HEK293 (cell line): ENCODE measurements at regions not wholly inside any gene's neighbourhood (a gene's known extent, or its start where the extent isn't known, plus 50 kb on each side); places are given as distances from the start of the nearest gene placed in this dataset.

Source experiments
- CTCF ChIA-PET: fragments of 350-600 bp; formaldehyde crosslinking; extraction: SDS; loops from one replicate; lab custom pipeline; 2021; ENCODE audit warnings: antibody characterized with exemption; lab: Yijun Ruan, JAX
- POLR2A ChIA-PET: fragments of 300-600 bp; formaldehyde crosslinking; extraction: SDS; loops from one replicate; lab custom pipeline; 2020; ENCODE audit warnings: antibody characterized with exemption, inconsistent platforms; lab: Yijun Ruan, JAX
- H3K27ac ChIP-seq: fragments of 200-500 bp; sonication (Bioruptor generic); 2 replicates; pipeline ENCODE4 v1.5.1; 2014; ENCODE audit warnings: low read depth, low read length, control low read depth, inconsistent platforms; ENCODE audit errors: extremely low read depth
- H3K36me3 ChIP-seq, 2 experiments: fragments of 200-500 bp in 1 of 2; sonication (Bioruptor generic) in 1 of 2; 1 replicate in 1 of 2; 2 replicates in 1 of 2; pipeline ENCODE4 v1.5.1; 2014 to 2017; ENCODE audit warnings: inconsistent platforms in 2 of 2, low read length in 2 of 2; ENCODE audit not compliant: control insufficient read depth in 2 of 2, insufficient read depth in 1 of 2
- H3K4me1 ChIP-seq: fragments of 200-500 bp; sonication (Bioruptor generic); 2 replicates; pipeline ENCODE4 v1.5.1; 2014; ENCODE audit warnings: mild to moderate bottlenecking, low read length, inconsistent platforms; ENCODE audit not compliant: control insufficient read depth, insufficient read depth
- H3K4me3 ChIP-seq: 2 replicates; pipeline ENCODE4 v1.5.1; 2011; ENCODE audit warnings: low read depth, mild to moderate bottlenecking, control low read depth, low read length, moderate library complexity
- H3K9me3 ChIP-seq: fragments of 200-500 bp; sonication (Bioruptor generic); 2 replicates; pipeline ENCODE4 v1.5.1; 2014; ENCODE audit warnings: low read depth, low read length, inconsistent platforms; ENCODE audit not compliant: control insufficient read depth, insufficient read depth
- BCL11B ChIP-seq: fragments of 450-650 bp; formaldehyde crosslinking; IDR thresholded peaks from 2 replicates; pipeline ENCODE4 v1.5.1; 2016; ENCODE audit warnings: low read depth, missing biosample characterization, missing genetic modification characterization
- HOXD13 ChIP-seq: sonication (generic); formaldehyde crosslinking; IDR thresholded peaks from 2 replicates; pipeline ENCODE4 v1.8.0; 2022; ENCODE audit warnings: missing genetic modification reagents, borderline replicate concordance
- PRDM2 ChIP-seq: fragments of 450-650 bp; formaldehyde crosslinking; IDR thresholded peaks from 2 replicates; pipeline ENCODE4 v1.5.1; 2016; ENCODE audit warnings: missing biosample characterization, missing genetic modification characterization, borderline replicate concordance
- TSHZ1 ChIP-seq: fragments of 450-650 bp; formaldehyde crosslinking; IDR thresholded peaks from 2 replicates; pipeline ENCODE4 v1.5.1; 2016; ENCODE audit warnings: missing biosample characterization, missing genetic modification characterization, borderline replicate concordance
- ZFP3 ChIP-seq: fragments of 450-650 bp; formaldehyde crosslinking; IDR thresholded peaks from 2 replicates; pipeline ENCODE4 v1.5.1; 2016; ENCODE audit warnings: low read depth, missing biosample characterization, missing genetic modification characterization
- ZNF140 ChIP-seq: fragments of 450-650 bp; formaldehyde crosslinking; IDR thresholded peaks from 2 replicates; pipeline ENCODE4 v1.5.1; 2016; ENCODE audit warnings: missing biosample characterization, missing genetic modification characterization
- ZNF18 ChIP-seq: fragments of 450-650 bp; formaldehyde crosslinking; IDR thresholded peaks from 2 replicates; pipeline ENCODE4 v1.5.1; 2016; ENCODE audit warnings: missing biosample characterization, missing genetic modification characterization
- ZNF394 ChIP-seq: fragments of 450-650 bp; formaldehyde crosslinking; IDR thresholded peaks from 2 replicates; pipeline ENCODE4 v1.5.1; 2016; ENCODE audit warnings: missing biosample characterization, missing genetic modification characterization, mild to moderate bottlenecking, moderate library complexity, borderline replicate concordance
- ZNF596 ChIP-seq: fragments of 450-650 bp; IDR thresholded peaks from 2 replicates; pipeline ENCODE4 v1.5.0; 2018; ENCODE audit warnings: missing biosample characterization, mild to moderate bottlenecking, missing genetic modification characterization, moderate library complexity
- ZNF677 ChIP-seq: fragments of 450-650 bp; IDR thresholded peaks from 2 replicates; pipeline ENCODE4 v1.5.0; 2018; ENCODE audit warnings: missing biosample characterization, mild to moderate bottlenecking, missing genetic modification characterization, moderate library complexity
- ZNF777 ChIP-seq: fragments of 450-650 bp; formaldehyde crosslinking; IDR thresholded peaks from 2 replicates; pipeline ENCODE4 v1.5.1; 2017; ENCODE audit warnings: missing biosample characterization, missing genetic modification characterization, borderline replicate concordance
- TF ChIP-seq, protein P1 (sequence below): fragments of 450-650 bp; formaldehyde crosslinking; IDR thresholded peaks from 2 replicates; pipeline ENCODE4 v1.5.1; 2016; ENCODE audit warnings: missing biosample characterization, missing genetic modification characterization
- TF ChIP-seq, protein P2 (sequence below): fragments of 450-650 bp; formaldehyde crosslinking; IDR thresholded peaks from 2 replicates; pipeline ENCODE4 v1.5.1; 2016; ENCODE audit warnings: missing biosample characterization, missing genetic modification characterization
- TF ChIP-seq, protein P3 (sequence below): fragments of 450-650 bp; formaldehyde crosslinking; IDR thresholded peaks from 2 replicates; pipeline ENCODE4 v1.5.1; 2017; ENCODE audit warnings: missing biosample characterization, missing genetic modification characterization

- TF ChIP-seq, protein P1, sequence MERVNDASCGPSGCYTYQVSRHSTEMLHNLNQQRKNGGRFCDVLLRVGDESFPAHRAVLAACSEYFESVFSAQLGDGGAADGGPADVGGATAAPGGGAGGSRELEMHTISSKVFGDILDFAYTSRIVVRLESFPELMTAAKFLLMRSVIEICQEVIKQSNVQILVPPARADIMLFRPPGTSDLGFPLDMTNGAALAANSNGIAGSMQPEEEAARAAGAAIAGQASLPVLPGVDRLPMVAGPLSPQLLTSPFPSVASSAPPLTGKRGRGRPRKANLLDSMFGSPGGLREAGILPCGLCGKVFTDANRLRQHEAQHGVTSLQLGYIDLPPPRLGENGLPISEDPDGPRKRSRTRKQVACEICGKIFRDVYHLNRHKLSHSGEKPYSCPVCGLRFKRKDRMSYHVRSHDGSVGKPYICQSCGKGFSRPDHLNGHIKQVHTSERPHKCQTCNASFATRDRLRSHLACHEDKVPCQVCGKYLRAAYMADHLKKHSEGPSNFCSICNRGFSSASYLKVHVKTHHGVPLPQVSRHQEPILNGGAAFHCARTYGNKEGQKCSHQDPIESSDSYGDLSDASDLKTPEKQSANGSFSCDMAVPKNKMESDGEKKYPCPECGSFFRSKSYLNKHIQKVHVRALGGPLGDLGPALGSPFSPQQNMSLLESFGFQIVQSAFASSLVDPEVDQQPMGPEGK: no peak
- TF ChIP-seq ZFP3 (tag by site-specific recombination) (no peak), ZNF140 (no peak)
- TF ChIP-seq, protein P2, sequence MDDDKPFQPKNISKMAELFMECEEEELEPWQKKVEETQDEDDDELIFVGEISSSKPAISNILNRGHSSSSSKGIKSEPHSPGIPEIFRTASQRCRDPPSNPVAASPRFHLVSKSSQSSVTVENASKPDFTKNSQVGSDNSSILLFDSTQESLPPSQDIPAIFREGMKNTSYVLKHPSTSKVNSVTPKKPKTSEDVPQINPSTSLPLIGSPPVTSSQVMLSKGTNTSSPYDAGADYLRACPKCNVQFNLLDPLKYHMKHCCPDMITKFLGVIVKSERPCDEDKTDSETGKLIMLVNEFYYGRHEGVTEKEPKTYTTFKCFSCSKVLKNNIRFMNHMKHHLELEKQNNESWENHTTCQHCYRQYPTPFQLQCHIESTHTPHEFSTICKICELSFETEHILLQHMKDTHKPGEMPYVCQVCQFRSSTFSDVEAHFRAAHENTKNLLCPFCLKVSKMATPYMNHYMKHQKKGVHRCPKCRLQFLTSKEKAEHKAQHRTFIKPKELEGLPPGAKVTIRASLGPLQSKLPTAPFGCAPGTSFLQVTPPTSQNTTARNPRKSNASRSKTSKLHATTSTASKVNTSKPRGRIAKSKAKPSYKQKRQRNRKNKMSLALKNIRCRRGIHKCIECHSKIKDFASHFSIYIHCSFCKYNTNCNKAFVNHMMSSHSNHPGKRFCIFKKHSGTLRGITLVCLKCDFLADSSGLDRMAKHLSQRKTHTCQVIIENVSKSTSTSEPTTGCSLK (tag by site-specific recombination): no peak
Measured at GRCh38 chr12:93957168-93957567, 191.2 kb upstream of the PLXNC1 start (continued).

- no peak for TF ChIP-seq ZNF18 (tag by site-specific recombination)
- no peak for TF ChIP-seq BCL11B (tag by site-specific recombination)
- TF ChIP-seq, protein P3, sequence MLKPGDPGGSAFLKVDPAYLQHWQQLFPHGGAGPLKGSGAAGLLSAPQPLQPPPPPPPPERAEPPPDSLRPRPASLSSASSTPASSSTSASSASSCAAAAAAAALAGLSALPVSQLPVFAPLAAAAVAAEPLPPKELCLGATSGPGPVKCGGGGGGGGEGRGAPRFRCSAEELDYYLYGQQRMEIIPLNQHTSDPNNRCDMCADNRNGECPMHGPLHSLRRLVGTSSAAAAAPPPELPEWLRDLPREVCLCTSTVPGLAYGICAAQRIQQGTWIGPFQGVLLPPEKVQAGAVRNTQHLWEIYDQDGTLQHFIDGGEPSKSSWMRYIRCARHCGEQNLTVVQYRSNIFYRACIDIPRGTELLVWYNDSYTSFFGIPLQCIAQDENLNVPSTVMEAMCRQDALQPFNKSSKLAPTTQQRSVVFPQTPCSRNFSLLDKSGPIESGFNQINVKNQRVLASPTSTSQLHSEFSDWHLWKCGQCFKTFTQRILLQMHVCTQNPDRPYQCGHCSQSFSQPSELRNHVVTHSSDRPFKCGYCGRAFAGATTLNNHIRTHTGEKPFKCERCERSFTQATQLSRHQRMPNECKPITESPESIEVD (tag by site-specific recombination): no peak
- TF ChIP-seq TSHZ1 (tag by site-specific recombination): no peak
- no peak for TF ChIP-seq PRDM2
- TF ChIP-seq ZNF777 (tag by site-specific recombination): no peak
- no peak for TF ChIP-seq ZNF596 (tag by site-specific recombination)
- no peak for TF ChIP-seq ZFP3 (tag by site-specific recombination)
- no peak for TF ChIP-seq ZNF394 (tag by site-specific recombination)
- TF ChIP-seq HOXD13 (CRISPR knock-in tag): no peak
- no peak for TF ChIP-seq ZNF677 (tag by site-specific recombination)
- CTCF ChIA-PET: no interaction called here
- no peaks in the 10 kb centered on the region for H3K36me3 ChIP-seq
- POLR2A ChIA-PET: no interaction called here
- no peaks in the 10 kb centered on the region for H3K9me3 ChIP-seq
- H3K4me1 ChIP-seq: no peaks in the 10 kb centered on the region
- no peak overlapping the region for H3K27ac ChIP-seq
- H3K4me3 ChIP-seq: no peak overlapping the region
Measured at GRCh38 chr12:93957870-93958269, 190.5 kb upstream of the PLXNC1 start.
